ENCODE measurements at regions not wholly inside any gene's neighbourhood (a gene's known extent, or its start where the extent isn't known, plus 50 kb on each side); places are given as distances from the start of the nearest gene placed in this dataset.

DNA sequence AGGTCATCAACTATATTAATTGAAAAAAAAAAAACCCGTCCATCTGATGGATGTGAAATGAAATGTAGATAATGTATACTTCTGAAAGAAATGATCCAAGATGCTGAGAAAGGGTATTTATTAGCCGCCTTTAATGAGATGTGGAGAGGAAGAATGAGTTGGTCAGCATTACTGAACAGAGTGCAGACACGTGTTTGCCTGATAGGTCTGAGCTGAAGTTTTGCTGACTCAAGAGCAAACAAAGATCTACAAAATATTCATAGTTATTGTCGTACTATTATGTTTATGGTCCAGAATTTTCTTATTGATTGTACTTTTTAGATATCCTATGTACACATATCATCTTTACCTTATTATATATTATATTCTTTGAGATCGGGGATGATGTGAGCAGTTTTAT lies 235.3 kb downstream of the RDH14 start:
- intact Hi-C loops (cut with DNase I; ENCODE audit: low total_unique reads): no loop called here
- no peaks in the 10 kb centered on the region for H3K9me3 ChIP-seq
- WGBS, 2 donors: 69 to 72% methylated on average over 5 of the region's 5 CpGs

DNA sequence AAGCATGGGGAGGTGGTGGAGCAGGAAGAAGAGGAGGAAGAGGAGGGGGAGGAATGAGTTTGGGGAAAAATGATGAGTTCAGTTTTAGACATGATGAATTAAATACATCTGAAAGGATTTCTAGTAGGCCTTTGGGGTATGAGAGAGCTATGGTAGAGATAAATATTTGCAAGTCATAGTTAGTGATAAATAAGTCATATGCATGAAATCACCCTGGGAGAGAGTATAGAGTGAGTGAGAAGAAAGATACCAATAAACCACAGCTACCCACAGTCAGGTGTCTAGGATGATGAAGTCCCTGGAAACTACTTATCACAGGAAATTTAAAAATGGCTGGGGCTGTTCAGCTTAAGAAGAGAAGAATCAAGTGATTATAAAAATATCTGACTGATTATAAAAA lies 240.5 kb downstream of the RDH14 start:
- TF ChIP-seq CTCF (IDR thresholded peaks at IDR 0.05): no peak
- no peak for TF ChIP-seq POLR2A (IDR thresholded peaks at IDR 0.05)
- Histone ChIP-seq H3K4me1 (no peaks in the 10 kb centered on the region), H3K27ac (no peak overlapping the region), H3K27me3 (no peaks in the 10 kb centered on the region), H3K4me3 (no peak overlapping the region), H3K36me3 (ENCODE audit: low read depth, missing control alignments) (no peaks in the 10 kb centered on the region), H3K9me3 (no peaks in the 10 kb centered on the region)
- intact Hi-C loops (cut with DNase I; ENCODE audit: low total_unique reads): no loop called here
- no peak for DNase-seq

More for the DNA sequence above, 235.3 kb downstream of the RDH14 start:
- no peaks in the 10 kb centered on the region for H3K36me3 ChIP-seq (ENCODE audit: low read depth, missing control alignments)
- TF ChIP-seq CTCF (IDR thresholded peaks at IDR 0.05) (no peak), POLR2A (IDR thresholded peaks at IDR 0.05) (no peak)
- DNase-seq: no peak
- H3K4me3 ChIP-seq: no peak overlapping the region
- no peaks in the 10 kb centered on the region for H3K27me3 ChIP-seq
- no peak overlapping the region for H3K27ac ChIP-seq
- no peaks in the 10 kb centered on the region for H3K4me1 ChIP-seq

DNA sequence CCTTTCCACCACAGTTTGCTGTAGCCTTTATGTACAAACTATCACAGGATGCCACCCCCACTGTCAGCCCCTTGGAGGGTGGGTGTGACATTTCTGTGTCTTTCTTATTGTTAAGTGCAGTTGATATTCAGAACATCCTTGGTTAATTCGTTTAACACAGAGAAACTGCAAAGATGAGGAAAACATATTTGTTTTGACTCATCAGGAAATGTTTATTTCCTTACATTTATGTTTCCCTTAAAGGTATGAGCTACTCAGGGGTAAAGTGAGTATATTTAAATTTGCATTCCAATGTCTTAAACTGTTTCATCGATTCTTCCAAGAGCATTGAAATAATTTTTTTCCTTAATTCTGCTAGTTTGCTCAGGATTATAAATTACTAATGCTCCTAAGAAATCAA lies 243.4 kb downstream of the RDH14 start:
- Histone ChIP-seq H3K27me3 (no peaks in the 10 kb centered on the region), H3K4me3 (no peak overlapping the region), H3K27ac (no peak overlapping the region), H3K9me3 (no peaks in the 10 kb centered on the region), H3K4me1 (no peaks in the 10 kb centered on the region), H3K36me3 (ENCODE audit: low read depth, missing control alignments) (no peaks in the 10 kb centered on the region)
- intact Hi-C loops (cut with DNase I; ENCODE audit: low total_unique reads): no loop called here
- no peak for TF ChIP-seq POLR2A (IDR thresholded peaks at IDR 0.05)
- TF ChIP-seq CTCF (IDR thresholded peaks at IDR 0.05): no peak
- WGBS, 2 donors: 71 to 78% methylated on average over 2 of the region's 2 CpGs
- no peak for DNase-seq

DNA sequence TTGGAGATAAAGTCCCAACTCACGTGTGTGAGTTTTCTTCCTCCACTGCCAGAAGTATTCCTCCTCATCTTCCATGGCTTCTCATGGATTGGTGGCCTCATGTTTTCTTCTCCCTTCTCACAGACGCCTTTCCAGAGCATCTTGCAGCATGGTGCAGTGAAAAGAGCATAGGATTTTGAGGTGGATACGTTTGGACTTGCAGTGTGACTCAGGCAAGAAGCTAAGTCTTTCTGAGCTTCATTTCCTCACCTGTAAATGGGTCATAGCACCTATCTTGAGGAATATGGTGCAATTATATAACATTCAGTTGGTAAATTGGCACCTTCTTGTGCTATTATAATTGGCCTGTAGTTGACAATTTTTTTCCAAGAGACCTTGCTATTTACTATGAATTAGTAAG lies 247.6 kb downstream of the RDH14 start:
- 87 to 88% methylated on average over 3 of the region's 3 CpGs for WGBS, 2 donors
- no peaks in the 10 kb centered on the region for H3K27me3 ChIP-seq
- intact Hi-C loops (cut with DNase I; ENCODE audit: low total_unique reads): no loop called here
- no peaks in the 10 kb centered on the region for H3K4me1 ChIP-seq
- DNase-seq: no peak
- no peak for TF ChIP-seq CTCF (IDR thresholded peaks at IDR 0.05)
- TF ChIP-seq POLR2A (IDR thresholded peaks at IDR 0.05): no peak
- no peaks in the 10 kb centered on the region for H3K9me3 ChIP-seq
- H3K27ac ChIP-seq: no peak overlapping the region
- H3K36me3 ChIP-seq (ENCODE audit: low read depth, missing control alignments): no peaks in the 10 kb centered on the region
- no peak overlapping the region for H3K4me3 ChIP-seq

GRCh38 chr2:18311420-18312195 lies 248.8 kb downstream of the RDH14 start:
- no peaks in the 10 kb centered on the region for H3K27me3 ChIP-seq
- H3K4me3 ChIP-seq: no peak overlapping the region
- 75% methylated on average over 4 of the region's 4 CpGs for WGBS, 2 donors
- DNase-seq: no peak
- intact Hi-C loops (cut with DNase I; ENCODE audit: low total_unique reads): no loop called here
- H3K27ac ChIP-seq: no peak overlapping the region
- H3K36me3 ChIP-seq (ENCODE audit: low read depth, missing control alignments): no peaks in the 10 kb centered on the region
- no peaks in the 10 kb centered on the region for H3K9me3 ChIP-seq
- TF ChIP-seq POLR2A (IDR thresholded peaks at IDR 0.05) (no peak), CTCF (IDR thresholded peaks at IDR 0.05) (no peak)
- no peaks in the 10 kb centered on the region for H3K4me1 ChIP-seq

Measured in testis (tissue), 2 donors.